Activated T-cell treated with anti-CD3 and anti-CD28 coated beads, Interleukin-2, amount 50 U/mL, for 48 hours (primary cell): ENCODE measurements at regions not wholly inside any gene's neighbourhood (a gene's known extent, or its start where the extent isn't known, plus 50 kb on each side); places are given as distances from the start of the nearest gene placed in this dataset.
A peak's percentile ranks its signal among the peaks of the same experiment; 100 is the strongest.

Source experiments
- DNase-seq, 2 experiments: peaks; one replicate each; pipeline ENCODE4 v3.0.0-alpha.2; 2020

- no peak for DNase-seq
Measured at GRCh38 chr2:9758741-9759140, 84.5 kb upstream of the TAF1B start.

- DNase-seq: no peak
Measured at GRCh38 chr2:9760069-9760901, 83.0 kb upstream of the TAF1B start.

- DNase-seq: no peak
Measured at GRCh38 chr2:9760902-9761228, 82.4 kb upstream of the TAF1B start.

- DNase-seq: no peak
Measured at GRCh38 chr2:9761577-9761976, 81.7 kb upstream of the TAF1B start.

- DNase-seq: no peak
Measured at GRCh38 chr2:9762164-9762563, 81.1 kb upstream of the TAF1B start.

GRCh38 chr2:9762941-9763340, 80.3 kb upstream of the TAF1B start:
- no peak for DNase-seq

- no peak for DNase-seq
Measured at GRCh38 chr2:9763356-9764152, 79.7 kb upstream of the TAF1B start.

- DNase-seq: no peak
Measured at GRCh38 chr2:9764153-9764778, 79.0 kb upstream of the TAF1B start.

- no peak for DNase-seq
Measured at GRCh38 chr2:9765611-9766531, 77.4 kb upstream of the TAF1B start.

- no peak for DNase-seq
Measured at GRCh38 chr2:9767656-9768281, 75.5 kb upstream of the TAF1B start.

- no peak for DNase-seq
Measured at GRCh38 chr2:9768388-9768787, 74.9 kb upstream of the TAF1B start.

- DNase-seq: peak; percentile 56 to 67
Measured at GRCh38 chr2:9769171-9770005, 73.9 kb upstream of the TAF1B start.

- DNase-seq: no peak
Measured at GRCh38 chr2:9770006-9770307, 73.3 kb upstream of the TAF1B start.

GRCh38 chr2:9770308-9771100, 72.8 kb upstream of the TAF1B start:
- DNase-seq: peak; percentile 68 to 72

GRCh38 chr2:9771101-9771449, 72.2 kb upstream of the TAF1B start:
- no peak for DNase-seq

GRCh38 chr2:9771481-9772017, 71.7 kb upstream of the TAF1B start:
- no peak for DNase-seq

GRCh38 chr2:9772035-9772998, 71.0 kb upstream of the TAF1B start:
- DNase-seq: no peak

GRCh38 chr2:9772999-9773902, 70.0 kb upstream of the TAF1B start:
- no peak for DNase-seq
